ENCODE measurements at regions not wholly inside any gene's neighbourhood (a gene's known extent, or its start where the extent isn't known, plus 50 kb on each side); places are given as distances from the start of the nearest gene placed in this dataset.

- no peaks in the 10 kb centered on the region for H3K9me3 ChIP-seq (ENCODE audit: control insufficient read depth in 4 of 4, insufficient read depth in 3 of 4, low read length in 3 of 4)
- H3K9ac ChIP-seq (ENCODE audit: insufficient read depth in 1 of 2, low read length in 2 of 2), result no peak overlapping the region
- no peak for TF ChIP-seq CTCF (IDR thresholded peaks at IDR 0.05; ENCODE audit: control extremely low read depth, extremely low read depth)
- H3K27ac ChIP-seq (ENCODE audit: low read depth in 1 of 2, low read length in 1 of 2), result no peak overlapping the region
- DNase-seq (no peak), ATAC-seq (ENCODE audit: insufficient read depth, low FRiP score) (no peak)
- 59 to 79% methylated on average over 1 of the region's 1 CpG for WGBS, 2 donors
- no peak overlapping the region for H3K4me3 ChIP-seq
- H3K4me1 ChIP-seq (ENCODE audit: control insufficient read depth in 5 of 5, insufficient read depth in 5 of 5, low read length in 5 of 5), result peaks cover 0 to 6% (median 0%) of the 10 kb centered on the region in 5 donors
- no peaks in the 10 kb centered on the region for H3K27me3 ChIP-seq (ENCODE audit: control insufficient read depth in 3 of 3, insufficient read depth in 3 of 3, low read length in 2 of 3)
- H3K36me3 ChIP-seq (ENCODE audit: control insufficient read depth in 4 of 4, insufficient read depth in 4 of 4, low read length in 4 of 4), result no peaks in the 10 kb centered on the region
Measured at GRCh38 chr18:67123901-67124300, 392.6 kb downstream of the DSEL start.

- no peak for DNase-seq
- ATAC-seq (ENCODE audit: insufficient read depth, low FRiP score), result no peak
- H3K36me3 ChIP-seq (ENCODE audit: control insufficient read depth in 4 of 4, insufficient read depth in 4 of 4, low read length in 4 of 4), result no peaks in the 10 kb centered on the region
- H3K27ac ChIP-seq (ENCODE audit: low read depth in 1 of 2, low read length in 1 of 2), result no peak overlapping the region
- H3K4me1 ChIP-seq (ENCODE audit: control insufficient read depth in 5 of 5, insufficient read depth in 5 of 5, low read length in 5 of 5), result no peaks in the 10 kb centered on the region
- no peaks in the 10 kb centered on the region for H3K27me3 ChIP-seq (ENCODE audit: control insufficient read depth in 3 of 3, insufficient read depth in 3 of 3, low read length in 2 of 3)
- no peak overlapping the region for H3K4me3 ChIP-seq
- H3K9ac ChIP-seq (ENCODE audit: insufficient read depth in 1 of 2, low read length in 2 of 2), result no peak overlapping the region
- H3K9me3 ChIP-seq (ENCODE audit: control insufficient read depth in 4 of 4, insufficient read depth in 3 of 4, low read length in 3 of 4), result no peaks in the 10 kb centered on the region
- TF ChIP-seq CTCF (IDR thresholded peaks at IDR 0.05; ENCODE audit: control extremely low read depth, extremely low read depth), result no peak
Measured at GRCh38 chr18:67117804-67118203, 398.7 kb downstream of the DSEL start.

- Histone ChIP-seq H3K27me3 (ENCODE audit: control insufficient read depth in 3 of 3, insufficient read depth in 3 of 3, low read length in 2 of 3) (no peaks in the 10 kb centered on the region), H3K36me3 (ENCODE audit: control insufficient read depth in 4 of 4, insufficient read depth in 4 of 4, low read length in 4 of 4) (no peaks in the 10 kb centered on the region), H3K4me1 (ENCODE audit: control insufficient read depth in 5 of 5, insufficient read depth in 5 of 5, low read length in 5 of 5) (peaks cover 0 to 3% (median 0%) of the 10 kb centered on the region in 5 donors), H3K9me3 (ENCODE audit: control insufficient read depth in 4 of 4, insufficient read depth in 3 of 4, low read length in 3 of 4) (no peaks in the 10 kb centered on the region), H3K9ac (ENCODE audit: insufficient read depth in 1 of 2, low read length in 2 of 2) (no peak overlapping the region), H3K27ac (ENCODE audit: low read depth in 1 of 2, low read length in 1 of 2) (no peak overlapping the region), H3K4me3 (no peak overlapping the region)
- 78 to 87% methylated on average over 1 of the region's 1 CpG for WGBS, 2 donors
- ATAC-seq (ENCODE audit: insufficient read depth, low FRiP score) (no peak), DNase-seq (no peak)
- no peak for TF ChIP-seq CTCF (IDR thresholded peaks at IDR 0.05; ENCODE audit: control extremely low read depth, extremely low read depth)
Measured at GRCh38 chr18:67109535-67109934, 407.0 kb downstream of the DSEL start.

- Histone ChIP-seq H3K4me1 (ENCODE audit: control insufficient read depth in 5 of 5, insufficient read depth in 5 of 5, low read length in 5 of 5) (peaks cover 0 to 3% (median 0%) of the 10 kb centered on the region in 5 donors), H3K27me3 (ENCODE audit: control insufficient read depth in 3 of 3, insufficient read depth in 3 of 3, low read length in 2 of 3) (no peaks in the 10 kb centered on the region), H3K36me3 (ENCODE audit: control insufficient read depth in 4 of 4, insufficient read depth in 4 of 4, low read length in 4 of 4) (no peaks in the 10 kb centered on the region), H3K4me3 (no peak overlapping the region), H3K9me3 (ENCODE audit: control insufficient read depth in 4 of 4, insufficient read depth in 3 of 4, low read length in 3 of 4) (no peaks in the 10 kb centered on the region), H3K27ac (ENCODE audit: low read depth in 1 of 2, low read length in 1 of 2) (no peak overlapping the region), H3K9ac (ENCODE audit: insufficient read depth in 1 of 2, low read length in 2 of 2) (no peak overlapping the region)
- 44 to 67% methylated on average over 3 of the region's 3 CpGs for WGBS, 2 donors
- DNase-seq (no peak), ATAC-seq (ENCODE audit: insufficient read depth, low FRiP score) (no peak)
- no peak for TF ChIP-seq CTCF (IDR thresholded peaks at IDR 0.05; ENCODE audit: control extremely low read depth, extremely low read depth)
Measured at GRCh38 chr18:67108894-67109293, 407.6 kb downstream of the DSEL start.
